HG02981 (cell line): ENCODE measurements at regions not wholly inside any gene's neighbourhood (a gene's known extent, or its start where the extent isn't known, plus 50 kb on each side); places are given as distances from the start of the nearest gene placed in this dataset.

Experiments
- ATAC-seq: cut with Tn5 transposase; IDR thresholded peaks from one replicate; pipeline ENCODE4 v1.9.1; 2021; ENCODE audit warnings: mild to moderate bottlenecking, moderate library complexity; ENCODE audit not compliant: unreplicated experiment

DNA sequence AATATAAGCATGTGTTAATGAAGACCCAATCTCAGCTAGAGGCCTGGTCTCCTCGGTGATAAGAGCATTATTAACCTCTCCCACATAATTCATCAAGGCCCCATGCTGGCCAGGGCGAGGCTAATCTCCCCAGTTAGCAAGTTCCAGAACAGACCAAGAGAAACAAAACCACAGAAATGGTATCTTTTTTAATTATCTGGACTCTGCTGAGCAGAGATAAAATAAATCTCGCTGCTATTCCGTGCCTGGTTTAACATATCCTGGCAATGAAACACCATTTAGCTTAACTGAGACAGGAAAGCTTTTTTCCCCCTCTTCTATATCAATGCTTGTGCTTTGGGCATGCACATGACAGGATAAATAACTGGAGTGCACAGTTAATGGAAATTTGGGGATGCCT, 72.5 kb upstream of the ARHGEF3 start:
- ATAC-seq, result no peak

DNA sequence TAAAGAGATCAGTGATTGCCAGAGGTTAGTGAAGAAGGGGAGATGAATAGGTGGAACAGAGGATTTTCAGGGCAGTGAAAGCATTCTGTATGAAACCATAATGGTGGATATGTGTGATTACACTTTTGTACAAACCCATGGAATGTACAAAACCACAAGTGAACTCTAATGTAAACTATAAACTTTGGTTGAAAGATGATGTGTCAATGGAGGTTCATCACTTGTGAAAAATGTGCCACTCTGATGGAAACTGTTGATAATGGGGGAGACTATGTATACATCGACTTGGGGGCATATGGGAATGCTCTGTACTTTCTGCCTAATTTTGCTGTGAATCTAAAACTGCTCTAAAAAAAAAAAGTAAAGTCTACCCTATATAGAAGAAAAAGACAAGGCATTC, 68.7 kb upstream of the ARHGEF3 start:
- ATAC-seq, result no peak

DNA sequence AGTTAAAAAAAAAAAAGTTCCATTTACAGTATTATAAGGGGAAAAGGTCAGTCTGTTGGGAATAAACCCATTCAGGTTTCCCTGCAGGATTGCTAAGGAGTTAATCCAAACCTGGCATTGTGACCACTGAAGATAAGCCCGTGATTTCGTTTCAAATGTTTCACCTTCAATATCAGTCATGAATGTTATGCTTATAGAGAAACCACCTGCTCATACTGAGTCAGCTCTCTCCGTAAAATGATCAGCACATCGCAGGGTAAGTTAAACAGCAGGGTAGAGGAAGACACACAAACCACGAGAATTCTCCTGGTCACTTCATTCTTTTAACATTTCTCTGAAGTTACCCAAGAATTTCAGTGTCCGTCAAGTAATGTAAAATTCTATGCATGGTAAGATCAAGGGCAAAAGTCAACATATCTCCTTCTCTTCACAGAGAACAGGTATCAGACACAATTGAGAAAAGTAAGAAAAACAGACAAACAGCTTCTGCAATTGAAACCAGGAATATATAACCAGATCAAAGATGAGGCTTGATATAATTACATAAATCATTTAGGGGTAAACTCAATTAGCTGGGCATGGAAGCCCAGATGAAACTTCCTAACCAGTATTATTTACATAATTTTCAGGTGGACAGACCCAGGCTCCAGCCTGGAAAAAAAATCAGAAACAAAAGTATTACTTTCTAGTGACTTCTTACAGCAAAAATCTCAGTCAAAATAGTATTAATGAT, 67.6 kb upstream of the ARHGEF3 start:
- ATAC-seq, result no peak

DNA sequence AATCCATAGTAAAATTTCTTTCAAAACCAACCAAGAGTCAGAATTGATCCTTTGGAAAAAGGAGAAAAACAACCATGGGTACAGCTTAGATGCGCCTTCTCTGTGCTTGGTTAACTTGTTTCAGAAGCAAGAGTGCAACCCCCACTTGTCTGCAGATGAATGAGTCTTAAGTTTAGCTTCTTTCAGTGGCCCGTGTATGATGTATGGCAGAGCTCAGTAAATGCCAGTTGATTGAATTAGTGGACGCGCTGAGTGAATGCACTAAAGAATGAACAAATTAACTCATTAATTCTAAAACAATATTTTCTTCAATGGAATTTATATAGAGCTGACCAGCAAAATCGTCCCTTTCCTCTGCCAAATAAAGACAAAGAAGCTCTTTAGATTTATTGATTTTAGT, 67.0 kb upstream of the ARHGEF3 start:
- ATAC-seq, result no peak

DNA sequence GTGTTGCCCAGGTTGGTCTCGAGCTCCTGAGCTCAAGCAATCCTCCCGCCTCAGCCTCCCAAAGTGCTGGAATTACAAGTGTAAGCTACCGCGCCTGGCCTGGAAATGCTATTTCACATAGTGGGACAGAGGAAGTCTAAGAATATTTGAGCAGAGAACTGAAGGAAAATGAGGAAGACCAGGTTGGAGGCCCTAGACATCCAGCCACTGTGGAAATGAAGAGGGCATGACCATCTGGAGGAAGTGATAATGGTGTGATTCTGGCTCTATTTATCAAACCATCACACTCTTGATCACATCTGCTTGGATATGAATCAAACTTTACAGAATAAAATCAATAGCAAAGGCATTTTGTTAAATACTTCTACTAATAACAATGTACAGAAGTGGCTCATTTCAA, 65.9 kb upstream of the ARHGEF3 start:
- ATAC-seq, result no peak

DNA sequence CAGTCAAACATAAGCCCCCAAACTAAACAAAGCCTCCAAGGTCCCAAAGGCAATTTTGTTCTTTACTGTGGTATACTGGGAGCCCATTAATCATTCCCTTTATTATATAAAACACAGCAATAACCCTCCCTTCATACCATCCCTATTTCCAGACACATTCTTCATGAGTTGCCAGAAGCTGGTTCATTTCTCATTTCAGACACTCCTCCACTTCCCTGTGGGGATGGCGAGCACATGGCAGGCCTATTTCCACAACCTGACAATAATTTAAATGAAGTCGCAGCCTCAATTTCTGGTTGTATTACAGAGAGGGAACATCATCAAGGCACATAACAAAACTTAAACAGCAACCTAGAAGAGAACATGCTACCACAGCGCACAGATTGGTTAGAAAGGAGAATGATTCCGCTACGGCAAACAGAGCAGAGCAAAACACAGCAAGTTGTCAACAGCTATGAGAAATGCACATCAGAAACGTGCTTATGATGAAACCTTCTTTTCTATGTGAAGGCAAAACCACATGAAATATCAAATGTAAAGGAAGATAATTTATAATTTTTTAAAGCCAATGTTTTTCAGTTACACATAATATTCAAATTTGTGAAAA, 63.3 kb upstream of the ARHGEF3 start:
- no peak for ATAC-seq

DNA sequence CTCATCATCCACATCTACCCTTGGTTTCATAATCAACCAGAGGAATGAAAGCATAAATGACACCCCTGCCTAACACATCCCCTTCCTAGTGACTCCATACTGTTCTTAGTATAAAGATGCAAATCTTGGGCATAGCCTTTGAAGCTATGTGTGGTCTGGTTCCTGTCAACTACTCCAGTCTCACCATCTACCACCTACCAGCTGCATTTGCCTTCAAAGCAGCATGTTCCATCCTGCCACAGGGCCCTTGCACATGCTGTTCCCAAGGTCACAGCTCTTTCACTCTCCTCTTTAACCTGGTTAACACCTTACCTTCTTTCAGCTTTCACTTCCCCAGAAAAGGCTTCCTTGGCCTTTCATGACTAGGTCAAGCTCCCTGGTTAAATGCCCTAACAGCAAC, 62.3 kb upstream of the ARHGEF3 start:
- no peak for ATAC-seq

DNA sequence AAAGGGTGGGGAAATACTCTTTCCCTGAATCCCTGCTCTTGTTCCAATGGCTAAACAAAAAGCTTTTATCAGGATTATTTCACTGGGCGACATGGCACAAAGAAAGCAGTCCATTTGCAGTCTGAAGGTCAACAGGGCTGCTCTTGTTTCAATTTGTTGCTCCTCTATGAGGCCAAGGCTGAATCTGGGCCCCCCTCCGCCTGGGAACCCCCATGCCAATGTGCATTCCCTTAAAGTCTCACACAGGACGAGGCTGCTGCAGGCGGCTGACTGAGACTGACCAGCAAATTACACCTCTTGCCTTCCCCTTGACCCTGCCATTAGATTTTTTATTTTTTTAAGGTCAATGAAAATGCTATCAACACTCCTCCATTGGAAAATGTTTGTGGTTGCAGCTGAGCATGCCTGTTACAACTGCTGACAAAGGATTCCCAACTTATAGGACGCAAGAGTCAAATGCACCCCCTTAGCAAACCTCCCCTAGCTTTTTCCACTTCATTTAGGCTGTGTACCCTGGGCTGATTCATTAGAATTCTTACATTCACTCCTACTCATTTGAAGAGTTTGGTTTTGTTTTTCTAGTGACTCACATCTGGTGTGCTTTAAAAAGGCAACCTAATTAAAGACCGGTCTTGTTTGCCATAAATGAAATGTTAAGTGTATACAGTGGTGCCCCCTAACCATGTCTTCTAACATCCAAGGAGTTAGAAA, 60.8 kb upstream of the ARHGEF3 start:
- ATAC-seq, result no peak

DNA sequence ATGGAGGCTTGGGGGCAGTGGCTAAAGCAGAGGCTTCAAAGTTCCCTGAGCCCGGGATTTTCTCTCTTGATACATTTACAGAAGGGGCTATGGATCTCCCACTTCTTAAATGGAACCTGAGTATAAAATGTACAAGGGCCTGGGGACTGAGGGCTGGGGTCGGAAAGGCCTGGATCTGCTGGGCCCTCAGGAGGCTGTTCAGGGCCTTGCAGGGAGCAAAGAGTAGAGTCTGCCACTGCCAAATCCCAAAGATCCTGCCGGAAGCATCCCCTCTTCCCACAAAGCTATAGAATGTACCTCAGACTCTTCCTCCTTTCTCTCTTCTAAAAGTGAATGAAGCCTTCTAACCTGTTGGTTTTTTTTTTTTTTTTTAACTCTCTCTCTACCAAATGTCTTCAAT, 59.8 kb upstream of the ARHGEF3 start:
- no peak for ATAC-seq

DNA sequence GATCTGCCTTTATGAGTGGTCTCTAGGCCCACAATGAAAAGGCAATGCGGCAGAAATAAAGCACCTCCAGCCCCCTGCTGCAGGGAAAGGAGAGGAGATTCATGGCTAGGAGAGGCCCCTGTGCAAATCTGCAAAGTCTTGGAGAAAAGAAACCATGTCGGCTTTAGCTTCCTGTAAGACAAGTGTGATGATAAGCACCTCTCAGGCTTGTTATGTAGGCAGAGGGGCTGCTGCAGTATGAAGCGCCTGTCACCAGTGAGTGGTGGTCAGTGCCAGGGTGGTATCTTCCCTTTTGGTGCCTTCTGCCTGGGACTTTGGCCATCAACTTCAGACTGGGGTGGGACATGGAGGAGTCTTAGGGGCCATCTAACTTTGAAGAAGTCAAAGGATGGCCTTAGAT, 59.2 kb upstream of the ARHGEF3 start:
- ATAC-seq, result no peak

DNA sequence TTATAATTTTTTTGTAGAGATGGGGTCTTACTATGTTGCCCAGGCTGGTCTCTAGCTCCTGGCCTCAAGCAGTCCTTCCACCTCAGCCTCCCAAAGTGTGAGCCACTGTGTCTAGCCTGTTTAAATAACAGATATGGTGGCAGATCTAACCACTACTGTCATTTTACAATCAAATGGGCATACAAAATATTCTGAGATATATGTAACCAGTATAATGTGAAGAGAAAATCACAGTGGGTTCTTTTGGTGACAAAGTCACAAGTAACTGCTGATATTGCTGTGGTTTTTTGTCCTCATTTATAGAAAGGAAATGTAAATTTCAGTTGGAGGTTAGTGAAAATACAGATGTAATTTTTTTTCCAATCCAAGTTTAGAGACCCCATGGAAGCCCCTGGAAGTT, 58.6 kb upstream of the ARHGEF3 start:
- no peak for ATAC-seq

DNA sequence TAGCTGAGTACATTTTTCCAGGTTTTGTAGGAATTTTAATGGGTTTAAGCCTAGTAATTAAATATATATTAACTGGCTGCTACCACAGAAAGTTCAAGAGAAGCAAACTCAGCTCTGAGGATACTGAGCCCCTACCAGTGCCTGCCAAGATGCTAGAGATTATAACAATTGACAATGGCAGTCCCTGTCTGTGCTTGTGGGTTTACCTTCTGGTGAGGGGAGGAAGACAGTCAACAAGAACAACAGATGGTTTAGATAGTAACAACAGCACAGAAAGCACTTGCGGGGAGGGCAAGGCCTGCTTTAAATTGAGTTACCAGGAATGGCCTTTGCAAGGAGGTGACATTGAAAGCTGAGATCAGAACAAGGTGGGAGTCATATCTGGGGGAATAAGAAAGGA, 56.6 kb upstream of the ARHGEF3 start:
- ATAC-seq, result no peak

DNA sequence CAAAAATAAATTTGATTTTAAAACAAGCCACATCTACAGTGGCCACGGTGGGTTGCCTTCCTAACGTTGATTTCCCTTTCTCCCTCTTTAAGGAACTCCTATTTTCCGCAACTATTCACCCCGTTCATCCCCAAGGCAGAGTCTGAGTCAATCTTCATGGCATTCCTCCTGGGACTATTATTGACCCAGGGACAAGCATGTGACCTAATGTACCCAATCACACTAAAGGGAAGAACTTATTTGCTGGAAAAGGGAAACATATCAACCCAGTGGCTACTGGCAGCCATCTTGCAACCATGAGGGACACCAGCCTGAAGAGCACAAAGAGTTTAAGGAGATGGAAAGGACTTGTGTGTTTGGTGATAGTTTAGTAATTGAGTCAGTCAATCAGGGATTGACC, 55.4 kb upstream of the ARHGEF3 start:
- no peak for ATAC-seq

DNA sequence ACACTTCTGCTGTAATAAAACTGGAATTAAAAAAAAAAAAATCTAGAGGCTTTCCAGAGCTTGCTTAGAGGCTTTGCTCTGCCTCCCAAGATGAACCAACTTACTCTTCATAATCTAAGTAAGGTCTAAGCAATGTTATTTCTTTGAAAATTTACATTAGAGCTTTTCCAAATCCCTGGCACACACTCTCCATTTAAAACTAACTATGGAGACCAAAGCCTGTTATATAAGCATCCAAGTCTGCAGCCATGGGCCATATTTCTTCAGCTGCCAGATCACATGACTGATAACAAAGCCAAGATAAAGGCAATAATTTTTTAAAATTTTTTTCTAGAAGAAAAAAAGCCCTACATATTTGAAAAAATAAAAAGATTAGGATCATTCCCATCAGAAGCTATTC, 55.0 kb upstream of the ARHGEF3 start:
- no peak for ATAC-seq

DNA sequence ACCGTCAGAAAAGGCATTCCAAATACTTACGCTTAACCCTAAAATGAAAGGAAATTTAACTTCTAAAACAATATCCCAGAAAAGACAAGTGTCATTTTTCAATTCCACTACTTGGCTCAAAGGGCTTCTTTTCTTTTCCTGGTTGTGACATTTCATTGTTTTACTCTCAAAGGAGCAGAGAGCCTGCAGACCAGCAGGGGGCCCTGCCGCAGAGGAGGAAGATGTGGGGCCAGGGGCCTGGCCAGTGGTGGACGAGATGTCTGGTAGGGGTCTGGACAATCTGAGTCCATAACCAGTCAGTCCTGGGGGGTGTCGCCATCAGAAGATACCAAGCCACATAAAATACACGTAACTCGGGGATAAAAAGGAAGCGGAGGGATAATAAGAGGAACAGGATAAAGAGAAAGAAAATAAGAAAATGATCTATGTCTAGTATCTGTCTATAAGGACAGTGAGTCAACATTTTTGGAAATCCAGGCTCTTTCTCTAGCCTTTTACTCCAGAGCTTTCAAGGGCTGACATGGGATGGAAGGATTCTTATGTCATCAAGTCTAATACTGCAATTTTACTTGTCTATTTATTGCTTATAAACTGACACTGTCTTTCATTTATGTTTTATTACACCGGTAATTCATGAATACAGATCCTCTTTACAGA, 54.2 kb upstream of the ARHGEF3 start:
- no peak for ATAC-seq

DNA sequence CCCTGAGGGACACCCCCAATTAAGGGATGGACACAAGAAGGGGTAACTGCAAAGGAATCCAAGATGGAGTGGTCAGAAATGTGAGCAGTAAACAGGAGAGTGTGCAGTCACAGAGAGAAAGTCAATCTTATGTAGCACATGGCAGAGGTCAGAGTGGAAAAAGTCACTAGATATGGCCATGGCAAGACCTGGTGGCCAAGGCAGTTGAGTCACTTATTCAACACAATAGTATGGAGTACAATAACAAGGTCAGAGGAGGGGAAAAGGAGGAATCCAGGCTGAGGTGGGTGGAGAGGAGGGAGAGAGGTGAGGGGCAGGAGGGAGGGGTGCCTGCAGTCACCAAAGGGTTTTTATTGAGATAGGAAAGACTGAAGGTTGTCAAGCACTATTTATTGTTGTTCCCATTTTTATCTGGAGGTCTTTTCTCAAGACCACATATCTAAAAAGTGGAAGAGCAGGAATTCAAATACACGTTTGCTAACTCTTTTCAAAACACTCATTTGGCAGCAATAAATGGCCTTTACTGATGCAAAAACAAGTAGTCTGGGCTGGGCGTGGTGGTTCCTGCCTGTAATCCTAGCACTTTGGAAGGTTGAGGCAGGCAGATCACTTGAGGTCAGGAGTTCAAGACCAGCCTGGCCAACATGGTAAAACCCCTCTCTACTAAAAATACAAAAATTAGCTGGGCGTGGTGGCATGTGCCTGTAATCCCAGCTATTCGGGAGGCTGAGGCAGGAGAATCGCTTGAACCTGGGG, 53.3 kb upstream of the ARHGEF3 start:
- ATAC-seq, result no peak

DNA sequence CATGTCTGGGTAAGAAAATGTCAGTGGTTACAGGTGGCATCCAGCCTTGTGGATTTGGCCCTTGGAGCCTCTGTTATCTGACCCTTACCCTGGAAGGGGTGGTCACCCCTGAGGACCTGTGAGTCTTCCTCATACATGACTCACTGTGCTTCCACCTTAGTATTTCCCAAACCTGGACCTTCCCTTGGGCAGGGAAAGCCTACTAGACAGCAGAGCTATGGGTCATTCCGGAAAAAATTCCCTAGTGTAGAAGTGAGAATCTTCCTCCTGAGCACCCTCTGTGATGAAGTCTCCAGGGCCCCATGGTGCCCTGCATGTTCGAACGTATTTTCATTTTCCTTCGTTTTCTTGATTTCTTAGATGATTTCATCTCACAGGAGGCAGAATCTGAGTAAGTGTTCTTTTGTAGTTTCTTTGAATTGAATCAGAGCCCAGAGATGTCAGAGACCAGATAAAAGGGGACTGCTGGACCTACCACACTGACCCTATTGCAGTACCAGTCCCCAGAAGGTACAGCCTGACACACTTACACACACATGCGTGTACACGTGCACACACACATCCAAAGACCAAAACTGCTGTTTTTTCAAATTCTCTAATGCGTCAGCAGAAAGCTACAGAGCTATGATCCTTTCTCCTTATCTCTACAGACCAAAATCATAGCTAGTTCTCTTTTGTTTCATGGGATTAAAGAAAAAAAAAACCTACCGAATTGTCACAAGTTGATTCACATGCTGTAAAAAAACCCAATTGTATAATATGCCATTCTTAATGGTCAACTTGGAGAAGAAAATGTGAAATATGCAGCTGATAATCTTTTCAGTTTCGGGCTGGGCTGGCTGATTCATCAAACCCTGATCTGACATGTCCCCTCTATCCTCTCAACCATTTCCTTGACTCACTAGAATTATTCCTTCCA, 50.5 kb upstream of the ARHGEF3 start:
- no peak for ATAC-seq
